H1 (cell line): ENCODE measurements at regions not wholly inside any gene's neighbourhood (a gene's known extent, or its start where the extent isn't known, plus 50 kb on each side); places are given as distances from the start of the nearest gene placed in this dataset.
"Not testable (repeated sequence)": the region's sequence is repeated elsewhere in the genome, so short reads cannot be mapped to it uniquely, and the experiment has no call there.

Experiments
- CTCF ChIA-PET: fragments of 300-600 bp; sonication (Branson Sonifier 250); formaldehyde crosslinking; loops from one replicate; lab custom pipeline; 2021; ENCODE audit not compliant: partially characterized antibody; lab: Charles Lee
- POLR2A ChIA-PET: fragments of 300-600 bp; sonication (Branson Sonifier 250); formaldehyde crosslinking; loops from one replicate; lab custom pipeline; 2021; ENCODE audit warnings: inconsistent platforms; ENCODE audit not compliant: partially characterized antibody; lab: Charles Lee
- DNase-seq, 2 experiments: peaks; one replicate each; pipeline versions ENCODE4 v3.0.0 to v3.0.0-alpha.2; 2010 to 2022; ENCODE audit warnings: low spot score in 2 of 2, low read depth in 1 of 2, mixed read lengths in 1 of 2
- FAIRE-seq: peaks from 2 replicates; lab custom pipeline; 2011; peaks lifted over from hg19 to GRCh38; lab: Jason Lieb, UNC
- H2AFZ ChIP-seq: 2 replicates; pipeline ENCODE4 v1.8.1; 2012; ENCODE audit warnings: low read length, inconsistent platforms
- H2AK5ac ChIP-seq: 2 replicates; pipeline ENCODE4 v1.6.1; 2013; ENCODE audit warnings: low read depth, low read length
- H2BK120ac ChIP-seq: replicated peaks from 2 replicates; pipeline ENCODE3; 2013; ENCODE audit warnings: low read depth, low read length, inconsistent platforms
- H2BK12ac ChIP-seq: 2 replicates; pipeline ENCODE4 v1.6.1; 2013; ENCODE audit warnings: low read depth, low read length
- H2BK15ac ChIP-seq: 2 replicates; pipeline ENCODE4 v1.6.1; 2013; ENCODE audit warnings: low read length
- H2BK20ac ChIP-seq: 2 replicates; pipeline ENCODE4 v1.6.1; 2013; ENCODE audit warnings: low read length
- H2BK5ac ChIP-seq: 2 replicates; pipeline ENCODE4 v1.6.1; 2013; ENCODE audit warnings: low read depth, low read length
- H3K14ac ChIP-seq: 2 replicates; pipeline ENCODE4 v1.6.1; 2013; ENCODE audit warnings: inconsistent platforms; ENCODE audit not compliant: insufficient read length
- H3K18ac ChIP-seq: 2 replicates; pipeline ENCODE4 v1.6.1; 2013; ENCODE audit warnings: low read length; ENCODE audit errors: extremely low read depth
- H3K23ac ChIP-seq: 2 replicates; pipeline ENCODE4 v1.6.1; 2013; ENCODE audit warnings: inconsistent platforms; ENCODE audit not compliant: insufficient read length
- H3K23me2 ChIP-seq: 2 replicates; pipeline ENCODE4 v1.6.1; 2013; ENCODE audit warnings: low read depth, low read length
- H3K27ac ChIP-seq: 2 replicates; pipeline ENCODE4 v1.6.1; 2011; ENCODE audit warnings: low read depth, low read length, inconsistent platforms
- H3K27me3 ChIP-seq, 4 experiments: replicated peaks in 1 of 4; 1 replicate in 1 of 4; 2 replicates in 3 of 4; pipeline versions ENCODE4 v1.6.1 to v1.8.1; 2011 to 2013; ENCODE audit warnings: low read length in 3 of 4, mild to moderate bottlenecking in 3 of 4, inconsistent platforms in 2 of 4, mixed read lengths in 2 of 4, moderate library complexity in 1 of 4; ENCODE audit not compliant: control insufficient read depth in 3 of 4, insufficient read depth in 3 of 4; ENCODE audit errors: extremely low read depth in 1 of 4
- H3K36me3 ChIP-seq, 4 experiments: 2 replicates each; pipeline versions ENCODE4 v1.6.1 to v1.8.1; 2011 to 2013; ENCODE audit warnings: mild to moderate bottlenecking in 4 of 4, low read length in 3 of 4, moderate library complexity in 2 of 4, control low read depth in 1 of 4, inconsistent platforms in 1 of 4; ENCODE audit not compliant: insufficient read depth in 4 of 4, control insufficient read depth in 2 of 4
- H3K4ac ChIP-seq: replicated peaks from 2 replicates; pipeline ENCODE3; 2013; ENCODE audit warnings: low read length, low read depth, mixed read lengths, inconsistent platforms; ENCODE audit not compliant: insufficient read length
- H3K4me1 ChIP-seq, 4 experiments: replicated peaks in 1 of 4; 1 replicate in 1 of 4; 2 replicates in 3 of 4; pipeline versions ENCODE4 v1.6.1 to v1.8.1; 2011 to 2013; ENCODE audit warnings: low read length in 3 of 4, inconsistent platforms in 2 of 4, mixed read lengths in 1 of 4; ENCODE audit not compliant: insufficient read depth in 4 of 4, control insufficient read depth in 3 of 4
- H3K4me2 ChIP-seq, 2 experiments: 2 replicates each; pipeline versions ENCODE4 v1.6.1 to v1.8.1; 2011 to 2013; ENCODE audit warnings: low read depth in 2 of 2, low read length in 2 of 2, control low read depth in 1 of 2, inconsistent platforms in 1 of 2, mild to moderate bottlenecking in 1 of 2; ENCODE audit not compliant: insufficient read depth in 1 of 2
- H3K4me3 ChIP-seq, 4 experiments: fragments of 200-600, 300-600 bp in 1 of 4; sonication (generic), shearing (Covaris generic), sonication (Bioruptor Twin) in 1 of 4; 2 replicates each; pipeline versions ENCODE4 v1.5.1 to v1.8.1; 2011 to 2016; ENCODE audit warnings: low read length in 4 of 4, low read depth in 3 of 4, control low read depth in 2 of 4, inconsistent platforms in 2 of 4, mild to moderate bottlenecking in 2 of 4, mixed read lengths in 1 of 4, moderate library complexity in 1 of 4; ENCODE audit not compliant: insufficient read depth in 2 of 4; ENCODE audit errors: extremely low read depth in 1 of 4
- H3K56ac ChIP-seq: replicated peaks from 2 replicates; pipeline ENCODE3; 2013; ENCODE audit warnings: low read depth, mild to moderate bottlenecking, mixed read lengths, low read length, inconsistent platforms; ENCODE audit not compliant: insufficient read length
- H3K79me1 ChIP-seq: 2 replicates; pipeline ENCODE4 v1.6.1; 2013; ENCODE audit warnings: low read depth, low read length, control low read depth
- H3K79me2 ChIP-seq, 2 experiments: 2 replicates each; pipeline versions ENCODE4 v1.6.1 to v1.8.1; 2012 to 2013; ENCODE audit warnings: low read length in 2 of 2, mild to moderate bottlenecking in 2 of 2, inconsistent platforms in 1 of 2; ENCODE audit not compliant: insufficient read depth in 2 of 2, control insufficient read depth in 1 of 2
- H3K9ac ChIP-seq, 4 experiments: replicated peaks in 1 of 4; 1 replicate in 1 of 4; 2 replicates in 3 of 4; pipeline versions ENCODE4 v1.6.1 to v1.8.1; 2011 to 2013; ENCODE audit warnings: low read depth in 3 of 4, low read length in 3 of 4, control low read depth in 2 of 4, mild to moderate bottlenecking in 2 of 4, moderate library complexity in 2 of 4, inconsistent platforms in 1 of 4; ENCODE audit errors: extremely low read depth in 1 of 4
- H3K9me3 ChIP-seq, 2 experiments: 2 replicates each; pipeline versions ENCODE4 v1.6.1 to v1.8.1; 2012 to 2013; ENCODE audit warnings: mild to moderate bottlenecking in 2 of 2, moderate library complexity in 2 of 2, control low read depth in 1 of 2, inconsistent platforms in 1 of 2, low read depth in 1 of 2, low read length in 1 of 2, mixed read lengths in 1 of 2; ENCODE audit not compliant: insufficient read depth in 2 of 2
- H4K20me1 ChIP-seq, 2 experiments: replicated peaks in 1 of 2; 2 replicates each; pipeline versions ENCODE3 to v1.8.1; 2011 to 2013; ENCODE audit warnings: inconsistent platforms in 2 of 2, low read length in 2 of 2, mild to moderate bottlenecking in 1 of 2; ENCODE audit not compliant: insufficient read depth in 2 of 2, control insufficient read depth in 1 of 2
- H4K5ac ChIP-seq: 2 replicates; pipeline ENCODE4 v1.6.1; 2013; ENCODE audit warnings: low read length, low read depth, mixed read lengths, inconsistent platforms; ENCODE audit not compliant: insufficient read length
- H4K8ac ChIP-seq: 2 replicates; pipeline ENCODE4 v1.8.0; 2013; ENCODE audit warnings: mild to moderate bottlenecking, moderate library complexity, low read length, inconsistent platforms; ENCODE audit not compliant: insufficient read depth; ENCODE audit errors: extremely low read depth
- H4K91ac ChIP-seq: replicated peaks from 2 replicates; pipeline ENCODE3; 2013; ENCODE audit warnings: low read length, mixed read lengths, inconsistent platforms; ENCODE audit not compliant: insufficient read length
- WGBS, 2 experiments: shearing (Covaris generic) in 1 of 2; methylation state at CpG; one replicate each; pipeline versions ENCODE4 v1.1.6 to v1.1.7; 2013 to 2015; ENCODE audit warnings: low lambda C conversion rate in 2 of 2, mixed read lengths in 2 of 2, inconsistent platforms in 1 of 2, low coverage in 1 of 2, missing lambda C conversion rate in 1 of 2; ENCODE audit not compliant: insufficient replicate concordance in 2 of 2, insufficient coverage in 1 of 2, insufficient read length in 1 of 2; ENCODE audit errors: extremely low coverage in 1 of 2, missing lambda C conversion rate in 1 of 2; 5-methylcytosine and 5-hydroxymethylcytosine counted together

DNA sequence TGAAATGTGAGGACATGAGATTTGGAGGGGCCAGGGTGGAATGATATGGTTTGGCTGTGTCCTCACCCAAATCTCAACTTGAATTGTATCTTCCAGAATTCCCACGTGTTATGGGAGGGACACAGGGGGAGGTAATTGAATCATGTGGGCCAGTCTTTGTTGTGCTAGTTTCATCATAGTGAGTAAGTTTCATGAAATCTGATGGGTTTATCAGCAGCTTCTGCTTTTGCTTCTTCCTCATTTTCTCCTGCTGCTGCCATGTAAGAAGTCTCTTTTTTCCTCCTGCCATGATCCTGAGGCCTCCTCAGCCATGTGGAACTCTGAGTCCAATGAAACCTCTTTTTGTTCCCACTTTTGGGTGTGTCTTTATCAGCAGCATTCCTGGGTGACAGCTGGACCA is 104.3 kb upstream of the UNC5B start:
- H3K4me2 ChIP-seq, H3K27me3 ChIP-seq, H3K36me3 ChIP-seq, H2AFZ ChIP-seq, H2BK5ac ChIP-seq, FAIRE-seq, H4K20me1 ChIP-seq, H2BK15ac ChIP-seq, H3K79me1 ChIP-seq, H4K91ac ChIP-seq, H2BK12ac ChIP-seq, H3K4me3 ChIP-seq, H2BK120ac ChIP-seq, DNase-seq, H3K23me2 ChIP-seq, H3K4me1 ChIP-seq, H3K79me2 ChIP-seq, H3K27ac ChIP-seq, H3K18ac ChIP-seq, CTCF ChIA-PET, POLR2A ChIA-PET, H3K9ac ChIP-seq, H2AK5ac ChIP-seq, H3K4ac ChIP-seq, H2BK20ac ChIP-seq, H4K8ac ChIP-seq, H4K5ac ChIP-seq, H3K14ac ChIP-seq, H3K23ac ChIP-seq, H3K56ac ChIP-seq: not testable (repeated sequence)
- WGBS, 2 experiments, result 82% methylated on average over 1 of the region's 1 CpG; no CpG with 5 or more reads in 1 of the 2 experiments
- H3K9me3 ChIP-seq, result peaks cover 10 to 11% of the 10 kb centered on the region in 2 experiments; a peak in 3 of 4 replicates
